GM12878 (cell line): ENCODE measurements at regions not wholly inside any gene's neighbourhood (a gene's known extent, or its start where the extent isn't known, plus 50 kb on each side); places are given as distances from the start of the nearest gene placed in this dataset.

Source experiments
- ATAC-seq: fragments of 200-7000 bp; cut with Tn5 transposase; 3 replicates; pipeline ENCODE4 v1.9.1; 2020; ENCODE audit warnings: mild to moderate bottlenecking, moderate library complexity
- BruUV-seq: library from RNA; stranded (reverse); fragments of 400-500 nt; replicated peaks from 2 replicates; lab custom pipeline; 2021; lab: Mats Ljungman, UMichigan
- CTCF ChIA-PET: fragments of 300-600 bp; sonication (Branson Sonifier 250); formaldehyde crosslinking; extraction: SDS; loops from one replicate; lab custom pipeline; 2021; ENCODE audit warnings: inconsistent platforms; lab: Yijun Ruan, JAX
- POLR2A ChIA-PET: fragments of 350-600 bp; formaldehyde crosslinking; extraction: SDS; loops from one replicate; lab custom pipeline; 2021; ENCODE audit warnings: inconsistent platforms; lab: Charles Lee
- RAD21 ChIA-PET: fragments of 300-600 bp; sonication (Branson Sonifier 250); formaldehyde crosslinking; loops from one replicate; lab custom pipeline; 2023; ENCODE audit warnings: antibody characterized with exemption; ENCODE audit not compliant: unreplicated experiment; lab: Charles Lee
- SMC1A ChIA-PET: fragments of 300-600 bp; sonication (Branson Sonifier 250); formaldehyde crosslinking; loops from one replicate; lab custom pipeline; 2023; ENCODE audit not compliant: unreplicated experiment, uncharacterized antibody; lab: Charles Lee
- DNase-seq: peaks from one replicate; pipeline ENCODE4 v3.0.0-alpha.2; 2011; ENCODE audit warnings: low read depth, low spot score
- FAIRE-seq: peaks from 3 replicates; lab custom pipeline; 2011; peaks lifted over from hg19 to GRCh38; lab: Jason Lieb, UNC
- H2AFZ ChIP-seq: 2 replicates; pipeline ENCODE4 v1.6.0; 2011; ENCODE audit warnings: low read depth, low read length, control low read depth; ENCODE audit not compliant: control insufficient read depth
- H3K27ac ChIP-seq: 2 replicates; pipeline ENCODE4 v1.5.1; 2011; ENCODE audit warnings: control low read depth; ENCODE audit not compliant: control insufficient read depth, insufficient read depth
- H3K27me3 ChIP-seq, 2 experiments: replicated peaks in 1 of 2; 2 replicates each; pipeline versions ENCODE4 v1.6.0 to v1.6.1; 2011; ENCODE audit warnings: low read length in 1 of 2; ENCODE audit not compliant: control insufficient read depth in 2 of 2, insufficient read depth in 2 of 2
- H3K36me3 ChIP-seq, 2 experiments: 2 replicates each; pipeline ENCODE4 v1.5.1; 2011; ENCODE audit warnings: low read length in 1 of 2; ENCODE audit not compliant: control insufficient read depth in 2 of 2, insufficient read depth in 2 of 2
- H3K4me1 ChIP-seq: 2 replicates; pipeline ENCODE4 v1.6.1; 2011; ENCODE audit warnings: mild to moderate bottlenecking, low read length, moderate library complexity, mixed read lengths; ENCODE audit not compliant: control insufficient read depth, insufficient read depth
- H3K4me2 ChIP-seq: 2 replicates; pipeline ENCODE4 v1.6.0; 2011; ENCODE audit warnings: control low read depth; ENCODE audit not compliant: control insufficient read depth, insufficient read depth
- H3K4me3 ChIP-seq: fragments of 200-600 bp; sonication (generic); 2 replicates; pipeline ENCODE4 v1.5.1; 2016
- H3K79me2 ChIP-seq: 2 replicates; pipeline ENCODE4 v1.6.0; 2011; ENCODE audit warnings: low read length; ENCODE audit not compliant: control insufficient read depth, insufficient read depth
- H3K9ac ChIP-seq: 2 replicates; pipeline ENCODE4 v1.8.0; 2011; ENCODE audit warnings: low read length, control low read depth, mixed read lengths; ENCODE audit not compliant: control insufficient read depth, insufficient read depth
- H3K9me3 ChIP-seq: replicated peaks from 3 replicates; pipeline ENCODE4 v1.5.1; 2011; ENCODE audit warnings: mild to moderate bottlenecking, low read length; ENCODE audit not compliant: control insufficient read depth, insufficient read depth
- H4K20me1 ChIP-seq: 2 replicates; pipeline ENCODE4 v1.6.0; 2011; ENCODE audit not compliant: control insufficient read depth, insufficient read depth
- ATF7 ChIP-seq: fragments of 450-650 bp; IDR thresholded peaks from 2 replicates; pipeline ENCODE4 v1.6.1; 2016; ENCODE audit warnings: low read depth, mild to moderate bottlenecking
- EZH2 ChIP-seq: IDR thresholded peaks from 2 replicates; pipeline ENCODE4 v1.6.1; 2012; ENCODE audit warnings: low read depth, mild to moderate bottlenecking, control low read depth, inconsistent platforms, low read length, borderline replicate concordance; ENCODE audit not compliant: control insufficient read depth
- MXI1 ChIP-seq: fragments of 150-350 bp; IDR thresholded peaks from 2 replicates; pipeline ENCODE4 v1.6.1; 2011; ENCODE audit warnings: low read depth, mild to moderate bottlenecking, inconsistent platforms, low read length, improper control_type of control experiment
- RELA ChIP-seq: fragments of 450-650 bp; IDR thresholded peaks from 2 replicates; pipeline ENCODE4 v1.8.0; 2014; ENCODE audit warnings: borderline replicate concordance; ENCODE audit not compliant: partially characterized antibody
- TAF1 ChIP-seq: IDR thresholded peaks from 2 replicates; pipeline ENCODE4 v1.6.1; 2011; ENCODE audit warnings: mild to moderate bottlenecking, low read depth, low read length, borderline replicate concordance
- WRNIP1 ChIP-seq: IDR thresholded peaks from 2 replicates; pipeline ENCODE4 v1.6.1; 2011; ENCODE audit warnings: low read depth, low read length, improper control_type of control experiment, borderline replicate concordance
- YY1 ChIP-seq: IDR thresholded peaks from 2 replicates; pipeline ENCODE4 v1.6.1; 2011; ENCODE audit warnings: low read depth, mild to moderate bottlenecking, low read length
- in situ Hi-C: fragments of 300-500 bp; cut with MboI; formaldehyde crosslinking; loops from 9 replicates; pipeline ENCODE4 v1.14.3; 2018; ENCODE audit warnings: mixed read lengths
- intact Hi-C: fragments of 100-400 bp; cut with micrococcal nuclease; formaldehyde crosslinking; loops from one replicate; pipeline ENCODE4 v1.14.2; 2022; ENCODE audit not compliant: unreplicated experiment
- TF ChIP-seq, protein P1 (sequence below): fragments of 450-650 bp; IDR thresholded peaks from 2 replicates; pipeline ENCODE4 v1.6.1; 2014; ENCODE audit warnings: mild to moderate bottlenecking
- TF ChIP-seq, protein P2 (sequence below): IDR thresholded peaks from 2 replicates; pipeline ENCODE4 v1.6.1; 2011; ENCODE audit warnings: borderline replicate concordance, low read depth, mild to moderate bottlenecking, moderate library complexity, mixed read lengths, low read length; ENCODE audit not compliant: insufficient read depth; ENCODE audit errors: extremely low read length
- TF ChIP-seq, protein P3 (sequence below): IDR thresholded peaks from 2 replicates; pipeline ENCODE4 v1.6.1; 2011; ENCODE audit warnings: mild to moderate bottlenecking, low read depth, low read length, moderate library complexity; ENCODE audit not compliant: insufficient replicate concordance

DNA sequence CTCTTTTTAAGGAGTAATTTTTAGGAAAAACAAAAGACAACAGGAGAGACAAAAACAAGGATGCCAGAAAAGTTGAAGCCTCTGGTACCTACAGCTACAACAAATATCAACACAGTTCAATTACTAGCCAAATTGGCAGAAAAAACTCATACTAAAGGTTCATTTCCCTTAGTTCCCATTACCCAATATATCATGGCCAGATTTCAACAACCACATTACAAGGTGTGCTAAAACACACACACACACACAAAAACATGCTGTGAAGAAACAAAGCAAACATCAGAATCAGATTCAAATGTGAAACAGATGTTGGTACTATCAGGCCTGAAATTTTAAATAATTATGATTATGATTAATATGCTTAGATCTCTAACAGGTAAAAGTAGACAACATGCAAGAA lies 272.7 kb upstream of the CLEC14A start (continued):
- TF ChIP-seq TAF1: no peak

DNA sequence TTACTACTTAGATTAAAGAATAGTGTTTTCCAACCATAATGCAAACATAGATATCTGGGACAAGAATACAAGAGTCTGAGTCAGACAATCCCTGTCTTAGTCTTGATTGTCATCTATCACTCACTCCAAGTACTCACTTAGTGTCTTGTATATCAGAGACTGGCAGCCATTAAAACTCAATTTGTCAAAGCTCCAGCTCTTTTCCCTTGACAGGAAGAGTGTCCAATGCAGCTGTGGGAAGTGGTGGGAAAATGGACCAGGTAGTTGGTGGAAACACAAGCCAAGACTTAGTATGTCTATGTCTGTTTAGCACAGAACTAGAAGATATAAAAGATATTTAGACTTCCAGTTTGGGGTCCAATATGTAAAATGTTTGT lies 271.6 kb upstream of the CLEC14A start:
- Histone ChIP-seq H3K27ac (no peak overlapping the region), H3K27me3 (no peaks in the 10 kb centered on the region), H4K20me1 (no peaks in the 10 kb centered on the region), H3K9ac (no peak overlapping the region), H2AFZ (no peak overlapping the region), H3K79me2 (no peaks in the 10 kb centered on the region), H3K4me2 (no peak overlapping the region), H3K4me1 (no peaks in the 10 kb centered on the region), H3K4me3 (no peak overlapping the region), H3K36me3 (no peaks in the 10 kb centered on the region), H3K9me3 (no peaks in the 10 kb centered on the region)
- ChIA-PET CTCF (no interaction called here), SMC1A (no interaction called here), POLR2A (no interaction called here), RAD21 (no interaction called here)
- no peak for TF ChIP-seq MXI1
- TF ChIP-seq EZH2: no peak
- TF ChIP-seq RELA: no peak
- TF ChIP-seq YY1: no peak
- TF ChIP-seq, protein P1, sequence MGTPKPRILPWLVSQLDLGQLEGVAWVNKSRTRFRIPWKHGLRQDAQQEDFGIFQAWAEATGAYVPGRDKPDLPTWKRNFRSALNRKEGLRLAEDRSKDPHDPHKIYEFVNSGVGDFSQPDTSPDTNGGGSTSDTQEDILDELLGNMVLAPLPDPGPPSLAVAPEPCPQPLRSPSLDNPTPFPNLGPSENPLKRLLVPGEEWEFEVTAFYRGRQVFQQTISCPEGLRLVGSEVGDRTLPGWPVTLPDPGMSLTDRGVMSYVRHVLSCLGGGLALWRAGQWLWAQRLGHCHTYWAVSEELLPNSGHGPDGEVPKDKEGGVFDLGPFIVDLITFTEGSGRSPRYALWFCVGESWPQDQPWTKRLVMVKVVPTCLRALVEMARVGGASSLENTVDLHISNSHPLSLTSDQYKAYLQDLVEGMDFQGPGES: no peak
- TF ChIP-seq, protein P2, sequence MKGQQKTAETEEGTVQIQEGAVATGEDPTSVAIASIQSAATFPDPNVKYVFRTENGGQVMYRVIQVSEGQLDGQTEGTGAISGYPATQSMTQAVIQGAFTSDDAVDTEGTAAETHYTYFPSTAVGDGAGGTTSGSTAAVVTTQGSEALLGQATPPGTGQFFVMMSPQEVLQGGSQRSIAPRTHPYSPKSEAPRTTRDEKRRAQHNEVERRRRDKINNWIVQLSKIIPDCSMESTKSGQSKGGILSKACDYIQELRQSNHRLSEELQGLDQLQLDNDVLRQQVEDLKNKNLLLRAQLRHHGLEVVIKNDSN: no peak
- TF ChIP-seq, protein P3, sequence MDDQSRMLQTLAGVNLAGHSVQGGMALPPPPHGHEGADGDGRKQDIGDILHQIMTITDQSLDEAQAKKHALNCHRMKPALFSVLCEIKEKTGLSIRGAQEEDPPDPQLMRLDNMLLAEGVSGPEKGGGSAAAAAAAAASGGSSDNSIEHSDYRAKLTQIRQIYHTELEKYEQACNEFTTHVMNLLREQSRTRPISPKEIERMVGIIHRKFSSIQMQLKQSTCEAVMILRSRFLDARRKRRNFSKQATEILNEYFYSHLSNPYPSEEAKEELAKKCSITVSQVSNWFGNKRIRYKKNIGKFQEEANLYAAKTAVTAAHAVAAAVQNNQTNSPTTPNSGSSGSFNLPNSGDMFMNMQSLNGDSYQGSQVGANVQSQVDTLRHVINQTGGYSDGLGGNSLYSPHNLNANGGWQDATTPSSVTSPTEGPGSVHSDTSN: no peak
- TF ChIP-seq ATF7: no peak
- no peak for TF ChIP-seq WRNIP1
- DNase-seq (no peak), FAIRE-seq (no peak), ATAC-seq (no peak)
- no TSS peak for BruUV-seq
- intact Hi-C loops: no loop called here
- in situ Hi-C loops: no loop called here
